A549 (cell line): ENCODE measurements at regions not wholly inside any gene's neighbourhood (a gene's known extent, or its start where the extent isn't known, plus 50 kb on each side); places are given as distances from the start of the nearest gene placed in this dataset.

Experiments used
- ATAC-seq, 2 experiments: fragments of 200-7000 bp in 1 of 2; fragments of >200 bp in 1 of 2; cut with Nextera tagmentation in 1 of 2; cut with Tn5 transposase in 1 of 2; 3 replicates each; pipeline versions ENCODE4 v1.8.0 to v1.9.1; 2018 to 2020; ENCODE audit warnings: mild to moderate bottlenecking in 1 of 2, moderate library complexity in 1 of 2
- CTCF ChIA-PET: fragments of 300-600 bp; sonication (Branson Sonifier 250); formaldehyde crosslinking; extraction: SDS; loops from one replicate; lab custom pipeline; 2021; ENCODE audit warnings: antibody characterized with exemption, inconsistent platforms; lab: Yijun Ruan, JAX
- POLR2A ChIA-PET: fragments of 350-600 bp; formaldehyde crosslinking; extraction: SDS; loops from one replicate; lab custom pipeline; 2021; ENCODE audit warnings: antibody characterized with exemption, inconsistent platforms; lab: Yijun Ruan, JAX
- DNase-seq, 2 experiments: peaks; one replicate each; pipeline versions ENCODE4 v3.0.0 to v3.0.0-alpha.2; 2011 to 2016; ENCODE audit warnings: low read depth in 1 of 2, low spot score in 1 of 2
- FAIRE-seq: peaks from 2 replicates; lab custom pipeline; 2011; peaks lifted over from hg19 to GRCh38; lab: Jason Lieb, UNC
- H3K27ac ChIP-seq, 2 experiments: fragments of >200 bp; sonication (Bioruptor Twin); formaldehyde crosslinking; 3 replicates each; pipeline ENCODE4 v1.5.1; 2016 to 2017
- H3K4me1 ChIP-seq: fragments of >200 bp; sonication (Bioruptor Twin); formaldehyde crosslinking; 3 replicates; pipeline ENCODE4 v1.6.1; 2016
- H3K4me2 ChIP-seq: fragments of >200 bp; sonication (Bioruptor Twin); formaldehyde crosslinking; 3 replicates; pipeline ENCODE4 v1.6.1; 2016
- H3K4me3 ChIP-seq: fragments of >200 bp; sonication (Bioruptor Twin); formaldehyde crosslinking; 3 replicates; pipeline ENCODE4 v1.5.1; 2016
- H3K9me3 ChIP-seq: fragments of >200 bp; sonication (Bioruptor Twin); formaldehyde crosslinking; 3 replicates; pipeline ENCODE4 v1.6.1; 2016
- CBX8 ChIP-seq: fragments of 200-600 bp; sonication (generic); IDR thresholded peaks from 2 replicates; pipeline ENCODE4 v1.6.1; 2016
- CEBPB ChIP-seq, 2 experiments: fragments of >200 bp in 1 of 2; sonication (Bioruptor Twin) in 1 of 2; formaldehyde crosslinking in 1 of 2; IDR thresholded peaks; 2 replicates each; pipeline ENCODE4 v1.6.1; 2012 to 2016
- CHD2 ChIP-seq: fragments of 150-350 bp; IDR thresholded peaks from 2 replicates; pipeline ENCODE4 v1.6.1; 2014; ENCODE audit warnings: low read length; ENCODE audit not compliant: partially characterized antibody
- CTCF ChIP-seq: fragments of >200 bp; sonication (Bioruptor Twin); formaldehyde crosslinking; IDR thresholded peaks from 3 replicates; pipeline ENCODE4 v1.5.1; 2016
- EHF ChIP-seq: fragments of 250-450 bp; sonication (Bioruptor Pico); IDR thresholded peaks from 2 replicates; pipeline ENCODE4 v1.5.0; 2020; ENCODE audit warnings: mild to moderate bottlenecking
- ESRRA ChIP-seq: fragments of 150-350 bp; IDR thresholded peaks from 2 replicates; pipeline ENCODE4 v1.6.1; 2014; ENCODE audit warnings: mild to moderate bottlenecking, low read length, borderline replicate concordance
- FOSB ChIP-seq: fragments of 250-450 bp; sonication (Bioruptor Pico); IDR thresholded peaks from 2 replicates; pipeline ENCODE4 v1.5.0; 2020; ENCODE audit warnings: mild to moderate bottlenecking, moderate library complexity
- FOSL2 ChIP-seq, 2 experiments: fragments of 450-650 bp in 1 of 2; fragments of >200 bp in 1 of 2; sonication (Bioruptor Twin) in 1 of 2; formaldehyde crosslinking; IDR thresholded peaks; 2 replicates each; pipeline versions ENCODE4 v1.5.0 to v1.6.1; 2016 to 2020; ENCODE audit warnings: mild to moderate bottlenecking in 1 of 2, moderate library complexity in 1 of 2
- HDAC2 ChIP-seq: fragments of 200-600 bp; sonication (generic); IDR thresholded peaks from 2 replicates; pipeline ENCODE4 v1.6.1; 2016
- HES2 ChIP-seq: fragments of >200 bp; sonication (Bioruptor Twin); formaldehyde crosslinking; IDR thresholded peaks from 2 replicates; pipeline ENCODE4 v1.6.1; 2016
- HEYL ChIP-seq: fragments of 250-450 bp; sonication (Bioruptor Pico); IDR thresholded peaks from 2 replicates; pipeline ENCODE4 v1.8.0; 2021; ENCODE audit warnings: mild to moderate bottlenecking, moderate library complexity
- HOXA7 ChIP-seq: fragments of 250-450 bp; sonication (Bioruptor Pico); IDR thresholded peaks from 2 replicates; pipeline ENCODE4 v1.5.0; 2020; ENCODE audit warnings: mild to moderate bottlenecking, moderate library complexity
- HOXB5 ChIP-seq: fragments of 250-450 bp; sonication (Bioruptor Pico); IDR thresholded peaks from 2 replicates; pipeline ENCODE4 v1.5.0; 2020; ENCODE audit warnings: mild to moderate bottlenecking, moderate library complexity
- MAX ChIP-seq: IDR thresholded peaks from 2 replicates; pipeline ENCODE4 v1.6.1; 2012
- POLR2A ChIP-seq: IDR thresholded peaks from 2 replicates; pipeline ENCODE4 v1.6.1; 2012; ENCODE audit warnings: mild to moderate bottlenecking, low read length
- POLR2AphosphoS2 ChIP-seq: conservative IDR thresholded peaks from 2 replicates; pipeline ENCODE4 v1.6.1; 2012; ENCODE audit warnings: low read length, improper control_type of control experiment, inconsistent platforms
- RARB ChIP-seq: fragments of 250-450 bp; sonication (Bioruptor Pico); IDR thresholded peaks from 2 replicates; pipeline ENCODE4 v1.8.0; 2021; ENCODE audit warnings: mild to moderate bottlenecking, moderate library complexity
- RFX5 ChIP-seq: fragments of 450-650 bp; IDR thresholded peaks from 2 replicates; pipeline ENCODE4 v1.7.1; 2014; ENCODE audit warnings: antibody characterized with exemption, mild to moderate bottlenecking, moderate library complexity
- SREBF2 ChIP-seq: fragments of 450-650 bp; IDR thresholded peaks from 2 replicates; pipeline ENCODE4 v1.6.1; 2014; ENCODE audit warnings: mild to moderate bottlenecking, moderate library complexity
- ZNF302 ChIP-seq: fragments of 250-450 bp; sonication (Bioruptor Pico); IDR thresholded peaks from 2 replicates; pipeline ENCODE4 v1.9.0; 2021; ENCODE audit warnings: inconsistent platforms, mild to moderate bottlenecking, moderate library complexity
- ZSCAN20 ChIP-seq: fragments of 250-450 bp; sonication (Bioruptor Pico); IDR thresholded peaks from 2 replicates; pipeline ENCODE4 v1.8.0; 2022; ENCODE audit warnings: mild to moderate bottlenecking, moderate library complexity
- WGBS: methylation state at CpG from one replicate; pipeline ENCODE4 v1.1.6; 2017; ENCODE audit errors: missing lambda C conversion rate; 5-methylcytosine and 5-hydroxymethylcytosine counted together
- TF ChIP-seq, protein P1 (sequence below): IDR thresholded peaks from 2 replicates; pipeline ENCODE4 v1.6.1; 2012
- TF ChIP-seq, protein P2 (sequence below): fragments of >200 bp; sonication (Bioruptor Twin); formaldehyde crosslinking; IDR thresholded peaks from 3 replicates; pipeline ENCODE4 v1.6.1; 2016

DNA sequence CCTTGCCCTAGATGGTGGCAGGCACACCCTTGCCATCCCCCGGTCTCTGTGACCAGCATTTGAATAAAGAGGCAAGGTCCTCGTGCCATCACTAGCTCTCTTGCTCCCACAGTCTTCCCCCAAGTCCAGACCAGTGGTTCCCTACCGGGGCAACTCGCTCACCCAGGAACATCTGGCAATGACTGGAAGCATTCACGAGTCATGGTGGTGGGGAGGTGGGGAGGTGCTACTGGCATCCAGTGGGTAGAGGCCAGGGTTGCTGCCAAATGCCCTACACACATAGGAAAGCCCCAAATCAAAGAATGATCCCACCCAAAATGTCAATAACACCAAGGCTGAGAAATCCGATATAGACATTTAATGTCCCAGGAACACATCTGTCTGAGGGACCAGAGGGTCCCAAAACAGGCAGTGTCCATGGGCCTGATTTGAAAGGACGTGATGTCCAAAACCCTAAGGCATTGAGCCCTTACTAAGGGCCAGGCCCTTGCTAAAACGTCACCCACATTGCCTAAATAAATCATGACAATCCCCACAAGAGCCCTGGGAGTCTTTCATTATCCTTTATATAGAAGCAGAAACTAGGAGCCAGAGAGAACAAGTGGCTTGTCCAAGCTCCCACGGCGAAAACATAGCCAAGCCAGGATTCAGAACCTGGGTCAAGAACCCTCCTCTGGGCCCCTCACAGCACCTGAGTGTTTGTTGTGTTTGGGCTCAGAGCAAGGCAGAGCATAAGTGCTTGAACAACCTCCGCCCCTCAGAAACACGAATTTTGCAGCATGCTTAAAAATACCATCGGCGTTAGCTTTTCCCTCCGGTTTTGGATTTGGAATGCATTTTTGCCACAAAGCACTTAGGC is 119.3 kb upstream of the WWC1 start:
- FAIRE-seq, result no peak
- WGBS, result 20% methylated on average over 14 of the region's 15 CpGs
- no peak for ATAC-seq
- Histone ChIP-seq H3K9me3 (no peaks in the 10 kb centered on the region), H3K4me2 (no peak overlapping the region), H3K27ac (no peak overlapping the region), H3K4me3 (no peak overlapping the region), H3K4me1 (no peaks in the 10 kb centered on the region)
- POLR2A ChIA-PET, result no interaction called here
- CTCF ChIA-PET, result interaction anchor here (0.6 to 1.2 kb wide), 2 partner anchors 48 to 90 kb away, joined by 3 to 6 read pairs; no protein-coding TSS in a partner anchor
- TF ChIP-seq CEBPB (IDR thresholded peaks at IDR 0.05), result no peak
- TF ChIP-seq ZNF302 (CRISPR knock-in tag), result no peak
- no peak for TF ChIP-seq HES2
- no peak for TF ChIP-seq EHF (CRISPR knock-in tag)
- no peak for TF ChIP-seq FOSB (CRISPR knock-in tag)
- TF ChIP-seq RARB (CRISPR knock-in tag), result no peak
- no peak for TF ChIP-seq HOXA7
- no peak for TF ChIP-seq HOXB5 (CRISPR knock-in tag)
- no peak for TF ChIP-seq ESRRA
- no peak for TF ChIP-seq RFX5
- no peak for TF ChIP-seq SREBF2
- TF ChIP-seq MAX, result no peak
- no peak for TF ChIP-seq HEYL (CRISPR knock-in tag)
- TF ChIP-seq, protein P1, sequence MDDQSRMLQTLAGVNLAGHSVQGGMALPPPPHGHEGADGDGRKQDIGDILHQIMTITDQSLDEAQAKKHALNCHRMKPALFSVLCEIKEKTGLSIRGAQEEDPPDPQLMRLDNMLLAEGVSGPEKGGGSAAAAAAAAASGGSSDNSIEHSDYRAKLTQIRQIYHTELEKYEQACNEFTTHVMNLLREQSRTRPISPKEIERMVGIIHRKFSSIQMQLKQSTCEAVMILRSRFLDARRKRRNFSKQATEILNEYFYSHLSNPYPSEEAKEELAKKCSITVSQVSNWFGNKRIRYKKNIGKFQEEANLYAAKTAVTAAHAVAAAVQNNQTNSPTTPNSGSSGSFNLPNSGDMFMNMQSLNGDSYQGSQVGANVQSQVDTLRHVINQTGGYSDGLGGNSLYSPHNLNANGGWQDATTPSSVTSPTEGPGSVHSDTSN, result no peak
- no peak for TF ChIP-seq HDAC2
- no peak for TF ChIP-seq FOSL2 (IDR thresholded peaks at IDR 0.05)
- no peak for TF ChIP-seq FOSL2 (CRISPR knock-in tag; IDR thresholded peaks at IDR 0.05)
- no peak for TF ChIP-seq CHD2
- no peak for TF ChIP-seq POLR2A
- no peak for TF ChIP-seq ZSCAN20 (CRISPR knock-in tag)
- no peak for DNase-seq

GRCh38 chr5:168172760-168173223 is 118.7 kb upstream of the WWC1 start:
- ChIA-PET CTCF (interaction anchor here (0.6 to 1.2 kb wide), 2 partner anchors 47 to 91 kb away, joined by 3 to 6 read pairs; no protein-coding TSS in a partner anchor), POLR2A (no interaction called here)
- ATAC-seq, result no peak
- 8% methylated on average over 2 of the region's 2 CpGs for WGBS
- no peak overlapping the region for H3K4me2 ChIP-seq
- H3K4me1 ChIP-seq, result no peaks in the 10 kb centered on the region
- no peak for FAIRE-seq
- H3K4me3 ChIP-seq, result no peak overlapping the region
- no peak overlapping the region for H3K27ac ChIP-seq
- no peak for DNase-seq
- no peaks in the 10 kb centered on the region for H3K9me3 ChIP-seq
- TF ChIP-seq HES2 (no peak), RFX5 (no peak), MAX (no peak), CBX8 (no peak), ZNF302 (CRISPR knock-in tag) (no peak), EHF (CRISPR knock-in tag) (no peak), POLR2AphosphoS2 (no peak), CTCF (no peak), CHD2 (no peak)
- TF ChIP-seq, protein P2, sequence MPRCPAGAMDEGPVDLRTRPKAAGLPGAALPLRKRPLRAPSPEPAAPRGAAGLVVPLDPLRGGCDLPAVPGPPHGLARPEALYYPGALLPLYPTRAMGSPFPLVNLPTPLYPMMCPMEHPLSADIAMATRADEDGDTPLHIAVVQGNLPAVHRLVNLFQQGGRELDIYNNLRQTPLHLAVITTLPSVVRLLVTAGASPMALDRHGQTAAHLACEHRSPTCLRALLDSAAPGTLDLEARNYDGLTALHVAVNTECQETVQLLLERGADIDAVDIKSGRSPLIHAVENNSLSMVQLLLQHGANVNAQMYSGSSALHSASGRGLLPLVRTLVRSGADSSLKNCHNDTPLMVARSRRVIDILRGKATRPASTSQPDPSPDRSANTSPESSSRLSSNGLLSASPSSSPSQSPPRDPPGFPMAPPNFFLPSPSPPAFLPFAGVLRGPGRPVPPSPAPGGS, result no peak
